OCI-LY3 (cell line): ENCODE measurements at regions not wholly inside any gene's neighbourhood (a gene's known extent, or its start where the extent isn't known, plus 50 kb on each side); places are given as distances from the start of the nearest gene placed in this dataset.

Experiments
- CTCF ChIP-seq: fragments of 200-600, 300-600 bp; sonication (generic); IDR thresholded peaks from 2 replicates; pipeline ENCODE4 v1.5.1; 2014; ENCODE audit warnings: antibody characterized with exemption, low read length, low read depth
- EZH2phosphoT487 ChIP-seq: fragments of 200-600 bp; shearing (Covaris generic); IDR thresholded peaks from 2 replicates; pipeline ENCODE4 v1.6.1; 2018; ENCODE audit warnings: antibody characterized with exemption, mixed run types, low read depth

DNA sequence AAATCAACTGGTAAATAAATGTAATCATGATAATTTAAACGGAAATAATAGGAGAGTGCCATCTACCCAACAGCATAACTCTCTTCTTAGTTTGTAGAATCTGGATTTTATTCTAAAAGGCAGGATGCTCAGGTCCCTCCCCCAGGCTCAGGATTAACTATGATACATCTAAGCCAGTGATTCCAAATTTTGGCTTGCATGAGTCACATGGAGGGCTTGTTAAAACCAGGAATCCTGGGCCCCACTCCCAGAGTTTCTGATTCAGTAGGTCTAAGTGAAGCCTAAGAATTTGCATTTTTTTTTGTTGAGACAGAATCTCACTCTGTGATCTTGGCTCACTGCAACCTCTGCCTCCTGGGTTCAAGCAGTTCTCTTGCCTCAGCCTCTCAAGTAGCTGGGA is 62.3 kb upstream of the ZFR start:
- no peak for TF ChIP-seq CTCF
- no peak for TF ChIP-seq EZH2phosphoT487
